Epidermal melanocyte (primary cell): ENCODE measurements at regions not wholly inside any gene's neighbourhood (a gene's known extent, or its start where the extent isn't known, plus 50 kb on each side); places are given as distances from the start of the nearest gene placed in this dataset.

Experiments
- DNase-seq: peaks from one replicate; pipeline ENCODE4 v3.0.0; 2011; ENCODE audit warnings: low spot score; ENCODE audit not compliant: insufficient read length

GRCh38 chr19:30082611-30083010 lies 140.6 kb downstream of the URI1 start:
- no peak for DNase-seq

- DNase-seq, result no peak
Measured at GRCh38 chr19:30083125-30083681, 141.2 kb downstream of the URI1 start.

GRCh38 chr19:30083701-30084156 lies 141.7 kb downstream of the URI1 start:
- no peak for DNase-seq

GRCh38 chr19:30084390-30084819 lies 142.4 kb downstream of the URI1 start:
- DNase-seq, result no peak

GRCh38 chr19:30085394-30085793 lies 143.4 kb downstream of the URI1 start:
- no peak for DNase-seq

- DNase-seq, result no peak
Measured at GRCh38 chr19:30086220-30086619, 144.2 kb downstream of the URI1 start.

- no peak for DNase-seq
Measured at GRCh38 chr19:30086916-30087315, 144.9 kb downstream of the URI1 start.

GRCh38 chr19:30087381-30088138 lies 145.5 kb downstream of the URI1 start:
- no peak for DNase-seq

GRCh38 chr19:30088567-30088966 lies 146.5 kb downstream of the URI1 start:
- no peak for DNase-seq

GRCh38 chr19:30089086-30089665 lies 147.1 kb downstream of the URI1 start:
- no peak for DNase-seq

- no peak for DNase-seq
Measured at GRCh38 chr19:30090476-30090875, 148.4 kb downstream of the URI1 start.

- DNase-seq, result no peak
Measured at GRCh38 chr19:30090963-30091362, 148.9 kb downstream of the URI1 start.

GRCh38 chr19:30091456-30091855 lies 149.4 kb downstream of the URI1 start:
- DNase-seq, result no peak

GRCh38 chr19:30091856-30092255 lies 149.8 kb downstream of the URI1 start:
- DNase-seq, result no peak

- no peak for DNase-seq
Measured at GRCh38 chr19:30092721-30093569, 150.9 kb downstream of the URI1 start.

GRCh38 chr19:30093966-30094755 lies 152.1 kb downstream of the URI1 start:
- DNase-seq, result no peak

GRCh38 chr19:30094756-30095140 lies 152.7 kb downstream of the URI1 start:
- DNase-seq, result no peak

GRCh38 chr19:30095171-30095570 lies 153.1 kb downstream of the URI1 start:
- no peak for DNase-seq

- DNase-seq, result no peak
Measured at GRCh38 chr19:30096596-30097370, 154.7 kb downstream of the URI1 start.

GRCh38 chr19:30097746-30098280 lies 155.8 kb downstream of the URI1 start:
- no peak for DNase-seq
